ENCODE measurements at regions not wholly inside any gene's neighbourhood (a gene's known extent, or its start where the extent isn't known, plus 50 kb on each side); places are given as distances from the start of the nearest gene placed in this dataset.

DNA sequence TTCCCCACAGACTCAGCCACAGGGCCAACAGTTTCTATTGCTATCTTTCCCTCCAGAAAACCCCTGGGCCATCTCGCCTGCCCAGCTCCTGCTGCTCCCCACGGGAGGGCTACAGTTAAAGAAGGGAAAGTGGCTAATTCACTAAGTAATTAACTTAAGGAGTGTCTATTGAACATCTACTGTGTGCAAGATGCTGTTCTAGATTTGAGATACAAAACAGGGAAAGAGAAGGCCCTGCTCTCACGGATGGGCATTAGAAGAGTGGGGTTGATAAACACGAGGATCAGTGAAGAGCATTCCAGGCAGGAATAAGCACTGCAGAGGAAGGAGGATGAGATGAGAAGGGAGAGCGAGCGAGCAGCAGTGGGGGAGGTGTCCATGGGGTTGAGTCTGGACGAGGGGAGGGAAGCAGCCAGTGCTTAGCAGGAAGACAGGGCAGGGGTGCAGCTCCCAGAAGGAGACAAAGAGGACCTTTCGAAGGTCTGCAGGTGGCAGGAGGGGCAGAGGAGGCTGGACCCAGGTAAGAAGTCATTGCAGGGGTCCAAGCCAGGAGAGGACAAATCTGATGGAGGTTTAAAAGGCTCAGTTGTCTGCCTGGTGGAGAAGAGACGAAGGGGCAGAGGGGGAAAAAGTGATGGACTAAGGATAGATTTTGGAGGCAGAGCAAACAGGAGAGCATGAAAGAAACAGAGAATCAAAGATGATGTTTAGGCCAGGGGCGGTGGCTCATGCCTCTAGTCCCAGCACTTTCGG lies 64.7 kb downstream of the KLF15 start:
- H3K27ac ChIP-seq = no peak overlapping the region

DNA sequence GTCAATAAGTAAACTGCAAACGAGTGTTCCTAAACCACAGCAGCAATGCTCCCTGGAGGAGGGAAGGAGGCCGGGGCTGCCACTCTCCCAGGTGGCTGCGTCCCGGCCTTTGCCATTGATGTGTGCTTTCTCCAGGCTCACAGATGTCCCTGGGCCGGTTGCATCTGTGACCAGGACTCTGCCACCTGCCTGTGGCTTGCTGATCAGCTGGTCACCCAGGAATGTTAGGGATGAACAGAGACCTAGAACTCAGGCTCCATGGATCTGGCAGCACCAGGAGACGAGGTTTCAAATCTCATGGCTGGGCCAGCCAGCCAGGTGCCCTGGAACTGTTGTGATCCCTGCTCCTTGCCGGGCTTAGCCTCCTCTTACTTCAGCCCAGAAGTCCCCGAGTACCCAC lies 65.7 kb downstream of the KLF15 start:
- intact Hi-C loops (cut with DNase I) = loop anchor here in 2 of 10 donors (5.0 kb wide), 2 partner anchors 51 to 56 kb away; no protein-coding TSS in a partner anchor
- H3K36me3 ChIP-seq = no peaks in the 10 kb centered on the region
- 78 to 80% methylated on average over 8 of the region's 8 CpGs for WGBS, 2 donors
- no peak overlapping the region for H3K27ac ChIP-seq
- H3K9me3 ChIP-seq = no peaks in the 10 kb centered on the region
- TF ChIP-seq, protein P1, sequence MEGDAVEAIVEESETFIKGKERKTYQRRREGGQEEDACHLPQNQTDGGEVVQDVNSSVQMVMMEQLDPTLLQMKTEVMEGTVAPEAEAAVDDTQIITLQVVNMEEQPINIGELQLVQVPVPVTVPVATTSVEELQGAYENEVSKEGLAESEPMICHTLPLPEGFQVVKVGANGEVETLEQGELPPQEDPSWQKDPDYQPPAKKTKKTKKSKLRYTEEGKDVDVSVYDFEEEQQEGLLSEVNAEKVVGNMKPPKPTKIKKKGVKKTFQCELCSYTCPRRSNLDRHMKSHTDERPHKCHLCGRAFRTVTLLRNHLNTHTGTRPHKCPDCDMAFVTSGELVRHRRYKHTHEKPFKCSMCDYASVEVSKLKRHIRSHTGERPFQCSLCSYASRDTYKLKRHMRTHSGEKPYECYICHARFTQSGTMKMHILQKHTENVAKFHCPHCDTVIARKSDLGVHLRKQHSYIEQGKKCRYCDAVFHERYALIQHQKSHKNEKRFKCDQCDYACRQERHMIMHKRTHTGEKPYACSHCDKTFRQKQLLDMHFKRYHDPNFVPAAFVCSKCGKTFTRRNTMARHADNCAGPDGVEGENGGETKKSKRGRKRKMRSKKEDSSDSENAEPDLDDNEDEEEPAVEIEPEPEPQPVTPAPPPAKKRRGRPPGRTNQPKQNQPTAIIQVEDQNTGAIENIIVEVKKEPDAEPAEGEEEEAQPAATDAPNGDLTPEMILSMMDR (IDR thresholded peaks at IDR 0.05) = no peak
- no peak for ATAC-seq
- H3K27me3 ChIP-seq = peaks cover 0 to 32% (median 0%) of the 10 kb centered on the region in 7 donors
- DNase-seq = no peak
- no peak overlapping the region for H3K4me3 ChIP-seq
- H3K4me1 ChIP-seq = peaks cover 0 to 28% (median 17%) of the 10 kb centered on the region in 9 donors

More for the DNA sequence above, 64.7 kb downstream of the KLF15 start:
- 77 to 81% methylated on average over 11 of the region's 11 CpGs for WGBS, 2 donors
- DNase-seq = no peak
- no peak overlapping the region for H3K4me3 ChIP-seq
- H3K4me1 ChIP-seq = peaks cover 0 to 18% (median 8%) of the 10 kb centered on the region in 9 donors
- H3K36me3 ChIP-seq = no peaks in the 10 kb centered on the region
- no peaks in the 10 kb centered on the region for H3K9me3 ChIP-seq
- H3K27me3 ChIP-seq = peaks cover 0 to 23% (median 0%) of the 10 kb centered on the region in 7 donors
- ATAC-seq = no peak
- intact Hi-C loops (cut with DNase I) = loop anchor here in 2 of 10 donors (5.0 kb wide), 2 partner anchors 50 to 55 kb away; no protein-coding TSS in a partner anchor
- TF ChIP-seq, protein P1 (IDR thresholded peaks at IDR 0.05) = no peak

DNA sequence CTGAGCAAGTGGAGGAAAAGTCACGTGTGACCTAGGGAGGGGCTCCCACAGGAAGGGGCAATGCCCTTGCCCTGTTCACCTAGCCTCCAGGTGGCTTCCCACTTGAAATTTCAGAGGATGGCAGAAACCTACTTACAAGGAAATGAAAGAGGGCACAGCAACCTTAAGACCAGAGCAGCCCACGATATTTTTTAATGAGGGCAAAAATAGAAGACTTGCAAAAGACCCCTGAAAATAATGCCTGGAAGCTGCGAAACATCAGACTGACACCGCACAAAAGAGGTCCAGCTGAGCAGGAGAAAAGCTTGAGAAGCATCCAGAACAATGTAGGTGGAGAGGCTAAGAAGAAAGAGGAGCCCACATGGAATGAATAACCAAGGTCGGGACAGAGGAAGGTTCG lies 66.1 kb downstream of the KLF15 start:
- Histone ChIP-seq H3K36me3 (no peaks in the 10 kb centered on the region), H3K4me3 (no peak overlapping the region), H3K4me1 (peaks cover 0 to 30% (median 17%) of the 10 kb centered on the region in 9 donors), H3K27me3 (peaks cover 0 to 37% (median 0%) of the 10 kb centered on the region in 7 donors), H3K27ac (no peak overlapping the region), H3K9me3 (no peaks in the 10 kb centered on the region)
- TF ChIP-seq, protein P1 (IDR thresholded peaks at IDR 0.05) = no peak
- intact Hi-C loops (cut with DNase I) = loop anchor here in 2 of 10 donors (5.0 kb wide), 2 partner anchors 51 to 56 kb away; no protein-coding TSS in a partner anchor
- WGBS, 2 donors = 77 to 78% methylated on average over 6 of the region's 6 CpGs
- DNase-seq = no peak
- no peak for ATAC-seq

DNA sequence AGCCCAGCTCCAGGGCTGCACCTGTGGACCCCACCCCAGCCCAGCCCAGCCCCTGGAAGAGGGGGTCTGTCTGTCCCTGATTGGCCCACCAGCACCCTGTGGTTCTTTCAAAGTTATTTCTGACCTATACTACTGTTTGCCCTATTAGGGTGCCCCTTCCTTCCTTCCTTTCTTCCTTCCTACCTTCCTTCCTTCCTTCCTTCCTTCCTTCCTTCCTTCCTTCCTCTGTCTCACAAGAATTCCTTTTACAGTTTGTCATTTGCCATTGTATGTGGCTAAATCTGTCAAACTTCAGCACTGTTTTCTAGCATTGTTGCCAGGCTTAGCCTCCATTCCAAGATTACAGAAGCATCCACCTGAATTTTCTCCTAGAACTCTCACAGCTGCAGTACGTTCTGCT lies 66.9 kb downstream of the KLF15 start:
- intact Hi-C loops (cut with DNase I) = loop anchor here in 2 of 10 donors (5.0 kb wide), 2 partner anchors 52 to 57 kb away; no protein-coding TSS in a partner anchor
- peaks cover 0 to 30% (median 17%) of the 10 kb centered on the region in 9 donors for H3K4me1 ChIP-seq
- H3K4me3 ChIP-seq = no peak overlapping the region
- TF ChIP-seq, protein P1 (IDR thresholded peaks at IDR 0.05) = no peak
- no peaks in the 10 kb centered on the region for H3K36me3 ChIP-seq
- 44 to 64% methylated on average over 1 of the region's 1 CpG for WGBS, 2 donors
- H3K27me3 ChIP-seq = peaks cover 0 to 38% (median 0%) of the 10 kb centered on the region in 7 donors
- no peak for DNase-seq
- no peaks in the 10 kb centered on the region for H3K9me3 ChIP-seq
- ATAC-seq = no peak
- no peak overlapping the region for H3K27ac ChIP-seq
